H9 (cell line): ENCODE measurements at regions not wholly inside any gene's neighbourhood (a gene's known extent, or its start where the extent isn't known, plus 50 kb on each side); places are given as distances from the start of the nearest gene placed in this dataset.

ENCODE experiments used
- DNase-seq: peaks from one replicate; pipeline ENCODE4 v3.0.0-alpha.2; 2017
- H2AFZ ChIP-seq: one replicate; pipeline ENCODE4 v1.6.1; 2013; ENCODE audit warnings: mild to moderate bottlenecking, low read length, control low read depth, moderate library complexity
- H2AK5ac ChIP-seq: 2 replicates; pipeline ENCODE4 v1.6.1; 2013; ENCODE audit warnings: low read length, control low read depth, mixed read lengths; ENCODE audit not compliant: insufficient read length
- H2BK120ac ChIP-seq: one replicate; pipeline ENCODE4 v1.6.1; 2013; ENCODE audit warnings: low read depth, mild to moderate bottlenecking, low read length, control low read depth, inconsistent platforms; ENCODE audit not compliant: poor library complexity, severe bottlenecking
- H2BK12ac ChIP-seq: 2 replicates; pipeline ENCODE4 v1.6.1; 2013; ENCODE audit warnings: low read length, control low read depth, mixed read lengths, low read depth; ENCODE audit not compliant: insufficient read length
- H2BK15ac ChIP-seq: 2 replicates; pipeline ENCODE4 v1.6.1; 2013; ENCODE audit warnings: low read depth, low read length, control low read depth
- H2BK20ac ChIP-seq: one replicate; pipeline ENCODE4 v1.6.1; 2013; ENCODE audit warnings: low read depth, mild to moderate bottlenecking, low read length, control low read depth, inconsistent platforms; ENCODE audit not compliant: poor library complexity, severe bottlenecking
- H2BK5ac ChIP-seq: 2 replicates; pipeline ENCODE4 v1.6.1; 2013; ENCODE audit warnings: low read length, control low read depth, mixed read lengths; ENCODE audit not compliant: insufficient read length
- H3K14ac ChIP-seq: 2 replicates; pipeline ENCODE4 v1.6.1; 2013; ENCODE audit warnings: low read length, control low read depth; ENCODE audit not compliant: insufficient read depth
- H3K18ac ChIP-seq: 2 replicates; pipeline ENCODE4 v1.6.1; 2013; ENCODE audit warnings: low read depth, mild to moderate bottlenecking, mixed read lengths, low read length, control low read depth; ENCODE audit not compliant: insufficient read length
- H3K23ac ChIP-seq: 2 replicates; pipeline ENCODE4 v1.6.1; 2013; ENCODE audit warnings: low read length, control low read depth, mixed read lengths, low read depth; ENCODE audit not compliant: insufficient read length
- H3K23me2 ChIP-seq: 2 replicates; pipeline ENCODE4 v1.6.1; 2013; ENCODE audit warnings: low read depth, mild to moderate bottlenecking, mixed read lengths, low read length, control low read depth; ENCODE audit not compliant: insufficient read length, poor library complexity, severe bottlenecking
- H3K27ac ChIP-seq: 2 replicates; pipeline ENCODE4 v1.5.1; 2013; ENCODE audit warnings: low read length, control low read depth, mixed read lengths, low read depth; ENCODE audit not compliant: insufficient read length
- H3K27me3 ChIP-seq: 2 replicates; pipeline ENCODE4 v1.6.1; 2013; ENCODE audit warnings: low read length, control low read depth, inconsistent platforms; ENCODE audit not compliant: insufficient read depth
- H3K4ac ChIP-seq: 2 replicates; pipeline ENCODE4 v1.6.1; 2013; ENCODE audit warnings: low read depth, mild to moderate bottlenecking, control low read depth, inconsistent platforms, low read length, moderate library complexity
- H3K4me1 ChIP-seq: 2 replicates; pipeline ENCODE4 v1.6.1; 2013; ENCODE audit warnings: low read length, control low read depth, inconsistent platforms; ENCODE audit not compliant: insufficient read depth
- H3K4me2 ChIP-seq: 2 replicates; pipeline ENCODE4 v1.6.1; 2013; ENCODE audit warnings: low read length, control low read depth, mixed read lengths; ENCODE audit not compliant: insufficient read length, insufficient read depth
- H3K56ac ChIP-seq: 2 replicates; pipeline ENCODE4 v1.6.1; 2013; ENCODE audit warnings: low read depth, mild to moderate bottlenecking, mixed read lengths, low read length, control low read depth; ENCODE audit not compliant: insufficient read length
- H3K79me1 ChIP-seq: 2 replicates; pipeline ENCODE4 v1.6.1; 2013; ENCODE audit warnings: low read depth, mild to moderate bottlenecking, moderate library complexity, low read length, control low read depth, inconsistent platforms; ENCODE audit not compliant: insufficient read depth, poor library complexity, severe bottlenecking
- H3K79me2 ChIP-seq: 2 replicates; pipeline ENCODE4 v1.6.1; 2013; ENCODE audit warnings: low read length, control low read depth, inconsistent platforms; ENCODE audit not compliant: insufficient read depth
- H3K9ac ChIP-seq: 2 replicates; pipeline ENCODE4 v1.6.1; 2013; ENCODE audit warnings: low read length, control low read depth, mixed read lengths; ENCODE audit not compliant: insufficient read length; ENCODE audit errors: extremely low read depth
- H3K9me3 ChIP-seq: one replicate; pipeline ENCODE4 v1.6.1; 2013; ENCODE audit warnings: low read depth, low read length, inconsistent platforms; ENCODE audit not compliant: control insufficient read depth
- H3T11ph ChIP-seq: one replicate; pipeline ENCODE4 v1.6.1; 2013; ENCODE audit warnings: mild to moderate bottlenecking, low read length, control low read depth, inconsistent platforms
- H4K20me1 ChIP-seq: one replicate; pipeline ENCODE4 v1.6.1; 2013; ENCODE audit not compliant: control insufficient read depth, insufficient read length, insufficient read depth
- H4K5ac ChIP-seq: 2 replicates; pipeline ENCODE4 v1.6.1; 2013; ENCODE audit warnings: low read depth, mild to moderate bottlenecking, mixed read lengths, low read length, control low read depth; ENCODE audit not compliant: insufficient read length
- H4K8ac ChIP-seq: replicated peaks from 2 replicates; pipeline ENCODE4 v1.6.1; 2013; ENCODE audit warnings: low read length, control low read depth, mixed read lengths, low read depth; ENCODE audit not compliant: insufficient read length
- H4K91ac ChIP-seq: 2 replicates; pipeline ENCODE4 v1.6.1; 2013; ENCODE audit warnings: low read depth, mild to moderate bottlenecking, moderate library complexity, mixed read lengths, low read length, control low read depth; ENCODE audit not compliant: insufficient read length
- H3K27ac Mint-ChIP-seq, 3 experiments: 2 replicates in 2 of 3; 3 replicates in 1 of 3; pipeline ENCODE4 v1.8.0; 2020 to 2021; ENCODE audit warnings: mixed read lengths in 3 of 3, mild to moderate bottlenecking in 1 of 3, moderate library complexity in 1 of 3
- H3K27me3 Mint-ChIP-seq: 2 replicates; pipeline ENCODE4 v1.8.0; 2021; ENCODE audit warnings: low read depth, mild to moderate bottlenecking, moderate library complexity, mixed read lengths
- H3K36me3 Mint-ChIP-seq, 3 experiments: 2 replicates in 2 of 3; 3 replicates in 1 of 3; pipeline ENCODE4 v1.8.0; 2020 to 2021; ENCODE audit warnings: low read depth in 3 of 3, mixed read lengths in 3 of 3; ENCODE audit not compliant: insufficient read depth in 1 of 3
- H3K4me1 Mint-ChIP-seq, 2 experiments: 2 replicates each; pipeline ENCODE4 v1.8.0; 2020; ENCODE audit warnings: mixed read lengths in 2 of 2
- H3K4me3 Mint-ChIP-seq, 2 experiments: 2 replicates in 1 of 2; 3 replicates in 1 of 2; pipeline ENCODE4 v1.8.0; 2020 to 2021; ENCODE audit warnings: mild to moderate bottlenecking in 2 of 2, mixed read lengths in 2 of 2, moderate library complexity in 1 of 2
- H3K9me3 Mint-ChIP-seq, 2 experiments: 2 replicates in 1 of 2; 3 replicates in 1 of 2; pipeline ENCODE4 v1.8.0; 2020; ENCODE audit warnings: mild to moderate bottlenecking in 2 of 2, mixed read lengths in 2 of 2, moderate library complexity in 1 of 2
- WGBS: extraction: QIAGEN DNeasy Blood & Tissue Kit; methylation state at CpG from one replicate; pipeline ENCODE4 v1.1.7; 2013; ENCODE audit warnings: missing lambda C conversion rate, low lambda C conversion rate, mixed read lengths; ENCODE audit not compliant: insufficient read length; ENCODE audit errors: extremely low coverage; 5-methylcytosine and 5-hydroxymethylcytosine counted together
- TF ChIP-seq, protein P1 (sequence below): fragments of 200-600 bp; sonication (generic); conservative IDR thresholded peaks from 3 replicates; pipeline ENCODE4 v1.8.0; 2021; ENCODE audit warnings: antibody characterized with exemption, mild to moderate bottlenecking

DNA sequence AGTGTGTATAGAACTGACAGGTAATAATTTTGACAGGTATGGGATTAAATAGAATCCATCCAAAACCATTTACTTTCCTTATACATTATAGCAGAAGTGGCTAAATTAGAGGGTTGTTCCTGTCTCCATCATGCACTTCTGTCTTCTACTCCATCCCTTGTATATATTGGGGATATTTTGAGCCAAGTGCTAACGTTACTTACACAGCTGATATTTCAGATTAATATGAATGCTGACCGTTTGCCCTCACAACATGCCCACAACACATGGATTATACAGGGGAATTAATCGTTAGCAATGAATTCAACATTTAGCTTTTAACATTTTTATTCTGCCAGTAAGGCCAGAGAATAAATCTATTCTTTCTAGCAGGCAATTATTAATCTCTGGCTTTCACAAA, 1125.0 kb upstream of the FAM98A start:
- H3K36me3 Mint-ChIP-seq: peaks cover 0 to 9% (median 2%) of the 10 kb centered on the region in 3 experiments; a peak in 4 of 7 replicates
- H2BK12ac ChIP-seq: no peak overlapping the region
- no peak overlapping the region for H4K8ac ChIP-seq
- no peak overlapping the region for H2AK5ac ChIP-seq
- H2BK15ac ChIP-seq: no peak overlapping the region
- no peak overlapping the region for H3K14ac ChIP-seq
- H3K27ac Mint-ChIP-seq: no peak overlapping the region
- H3K9me3 ChIP-seq: no peaks in the 10 kb centered on the region
- no peak overlapping the region for H3K27ac ChIP-seq
- H3K56ac ChIP-seq: no peak overlapping the region
- H3K9me3 Mint-ChIP-seq: peaks cover 0 to 2% of the 10 kb centered on the region in 2 experiments; a peak in 1 of 5 replicates
- DNase-seq: no peak
- H2BK20ac ChIP-seq: no peak overlapping the region
- H3K18ac ChIP-seq: no peak overlapping the region
- no peak overlapping the region for H3T11ph ChIP-seq
- peaks cover 4 to 11% of the 10 kb centered on the region in 2 experiments for H3K4me1 Mint-ChIP-seq
- no peak overlapping the region for H4K91ac ChIP-seq
- no peak overlapping the region for H4K5ac ChIP-seq
- no peak overlapping the region for H3K4me3 Mint-ChIP-seq
- no peak overlapping the region for H2BK120ac ChIP-seq
- no peak overlapping the region for H3K4me2 ChIP-seq
- no peaks in the 10 kb centered on the region for H3K79me2 ChIP-seq
- H3K27me3 Mint-ChIP-seq: peaks cover 1% of the 10 kb centered on the region; the same call in 1 of the 2 replicates
- no peak overlapping the region for H3K23ac ChIP-seq
- no peak overlapping the region for H3K4ac ChIP-seq
- no peak overlapping the region for H2BK5ac ChIP-seq
- H2AFZ ChIP-seq: no peak overlapping the region
- no CpG with 5 or more reads among the region's 3 CpGs for WGBS
- H3K27me3 ChIP-seq: no peaks in the 10 kb centered on the region
- TF ChIP-seq, protein P1, sequence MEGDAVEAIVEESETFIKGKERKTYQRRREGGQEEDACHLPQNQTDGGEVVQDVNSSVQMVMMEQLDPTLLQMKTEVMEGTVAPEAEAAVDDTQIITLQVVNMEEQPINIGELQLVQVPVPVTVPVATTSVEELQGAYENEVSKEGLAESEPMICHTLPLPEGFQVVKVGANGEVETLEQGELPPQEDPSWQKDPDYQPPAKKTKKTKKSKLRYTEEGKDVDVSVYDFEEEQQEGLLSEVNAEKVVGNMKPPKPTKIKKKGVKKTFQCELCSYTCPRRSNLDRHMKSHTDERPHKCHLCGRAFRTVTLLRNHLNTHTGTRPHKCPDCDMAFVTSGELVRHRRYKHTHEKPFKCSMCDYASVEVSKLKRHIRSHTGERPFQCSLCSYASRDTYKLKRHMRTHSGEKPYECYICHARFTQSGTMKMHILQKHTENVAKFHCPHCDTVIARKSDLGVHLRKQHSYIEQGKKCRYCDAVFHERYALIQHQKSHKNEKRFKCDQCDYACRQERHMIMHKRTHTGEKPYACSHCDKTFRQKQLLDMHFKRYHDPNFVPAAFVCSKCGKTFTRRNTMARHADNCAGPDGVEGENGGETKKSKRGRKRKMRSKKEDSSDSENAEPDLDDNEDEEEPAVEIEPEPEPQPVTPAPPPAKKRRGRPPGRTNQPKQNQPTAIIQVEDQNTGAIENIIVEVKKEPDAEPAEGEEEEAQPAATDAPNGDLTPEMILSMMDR: no peak
- no peaks in the 10 kb centered on the region for H3K79me1 ChIP-seq
- H4K20me1 ChIP-seq: no peaks in the 10 kb centered on the region
- no peaks in the 10 kb centered on the region for H3K4me1 ChIP-seq
- H3K23me2 ChIP-seq: no peaks in the 10 kb centered on the region
- H3K9ac ChIP-seq: no peak overlapping the region
